Spleen (tissue), 11 donors: ENCODE measurements at regions not wholly inside any gene's neighbourhood (a gene's known extent, or its start where the extent isn't known, plus 50 kb on each side); places are given as distances from the start of the nearest gene placed in this dataset.

Experiments used
- DNase-seq: peaks from one replicate; pipeline ENCODE4 v3.0.0-alpha.2; 2020
- H3K27ac ChIP-seq, 8 donors: fragments of 200-600 bp; sonication (generic) in 7 of 8; 1 replicate in 4 of 8; 2 replicates in 4 of 8; pipeline versions ENCODE4 v1.5.0 to v1.8.0; 2016 to 2021; ENCODE audit warnings: inconsistent platforms in 4 of 8, mild to moderate bottlenecking in 4 of 8, moderate library complexity in 1 of 8
- H3K27me3 ChIP-seq, 7 donors: fragments of 200-600 bp; sonication (generic) in 6 of 7; replicated peaks in 1 of 7; 1 replicate in 4 of 7; 2 replicates in 3 of 7; pipeline versions ENCODE4 v1.5.0 to v1.8.0; 2016 to 2021; ENCODE audit warnings: inconsistent platforms in 3 of 7, mild to moderate bottlenecking in 1 of 7
- H3K36me3 ChIP-seq, 6 donors: fragments of 200-600 bp; sonication (generic) in 5 of 6; 1 replicate in 4 of 6; 2 replicates in 2 of 6; pipeline versions ENCODE4 v1.5.0 to v1.8.0; 2016 to 2021; ENCODE audit warnings: inconsistent platforms in 2 of 6
- H3K4me1 ChIP-seq, 6 donors: fragments of 200-600 bp; sonication (generic) in 5 of 6; 1 replicate in 3 of 6; 2 replicates in 3 of 6; pipeline versions ENCODE4 v1.5.0 to v1.8.0; 2016 to 2021; ENCODE audit warnings: inconsistent platforms in 3 of 6
- H3K4me3 ChIP-seq, 8 donors: fragments of 200-600 bp; sonication (generic) in 7 of 8; 1 replicate in 4 of 8; 2 replicates in 4 of 8; pipeline versions ENCODE4 v1.5.0 to v1.8.0; 2016 to 2021; ENCODE audit warnings: inconsistent platforms in 4 of 8, mild to moderate bottlenecking in 4 of 8, moderate library complexity in 2 of 8
- H3K9me3 ChIP-seq, 8 donors: fragments of 200-600 bp; sonication (generic) in 7 of 8; 1 replicate in 4 of 8; 2 replicates in 4 of 8; pipeline versions ENCODE4 v1.5.0 to v1.8.0; 2016 to 2021; ENCODE audit warnings: inconsistent platforms in 4 of 8
- CTCF ChIP-seq, 11 experiments: fragments of 200-600 bp in 7 of 11; fragments of 450-650 bp in 4 of 11; sonication (generic) in 4 of 11; IDR thresholded peaks in 8 of 11; conservative IDR thresholded peaks in 3 of 11; 1 replicate in 7 of 11; 2 replicates in 4 of 11; pipeline versions ENCODE4 v1.4.0 to v1.8.0; 2016 to 2021; ENCODE audit warnings: antibody characterized with exemption in 11 of 11, inconsistent platforms in 4 of 11, mild to moderate bottlenecking in 1 of 11
- POLR2A ChIP-seq, 3 donors: fragments of 450-650 bp; IDR thresholded peaks; one replicate each; pipeline ENCODE4 v1.5.1; 2017; ENCODE audit warnings: antibody characterized with exemption in 3 of 3, mild to moderate bottlenecking in 1 of 3
- POLR2AphosphoS5 ChIP-seq, 3 donors: sonication (generic); formaldehyde crosslinking; IDR thresholded peaks; one replicate each; pipeline ENCODE4 v1.5.1; 2017; ENCODE audit warnings: antibody characterized with exemption in 3 of 3
- WGBS, 5 donors: extraction: QIAGEN DNeasy Blood & Tissue Kit in 3 of 5; methylation state at CpG; one replicate each; pipeline versions ENCODE4 v1.1.5 to v1.1.7; 2013 to 2018; 5-methylcytosine and 5-hydroxymethylcytosine counted together
- intact Hi-C: fragments of 100-400 bp; cut with DNase I; formaldehyde crosslinking; loops from one replicate; pipeline ENCODE4 v1.15.0; 2023; ENCODE audit warnings: low total_unique reads
- donor health status: healthy with polysubstance abuse.
- donor health status: DM: no; HTN: no; CAD: no; lungs with moderate emphysema.
- donor health status: DM: no; HTN: no; CAD: no.
- donor health status: Bipolar disorder and iron deficiency.
- donor health status: healthy.
- donor health status: DM: no; HTN: no; CAD: no.
- donor health status: DM: yes; HTN: yes; CAD: no.

- DNase-seq = no peak
- Histone ChIP-seq H3K4me1 (no peaks in the 10 kb centered on the region), H3K36me3 (no peaks in the 10 kb centered on the region), H3K4me3 (no peak overlapping the region), H3K27ac (no peak overlapping the region), H3K9me3 (peaks cover 0 to 32% (median 7%) of the 10 kb centered on the region in 8 donors), H3K27me3 (peaks cover 0 to 12% (median 0%) of the 10 kb centered on the region in 7 donors)
- WGBS, 5 donors = 58 to 84% (median 77%) methylated on average over 4 of the region's 4 CpGs
- no peak for TF ChIP-seq CTCF (IDR thresholded peaks at IDR 0.05 in 8 of 11, conservative IDR thresholded peaks at IDR 0.05 in 3 of 11)
- no peak for TF ChIP-seq POLR2A (IDR thresholded peaks at IDR 0.05)
- TF ChIP-seq POLR2AphosphoS5 (IDR thresholded peaks at IDR 0.05) = no peak
- intact Hi-C loops = no loop called here
These were observed 254.8 kb upstream of the CHD6 start for GRCh38 chr20:41872930-41873329.

- no peaks in the 10 kb centered on the region for H3K4me1 ChIP-seq
- H3K27me3 ChIP-seq = peaks cover 0 to 12% (median 0%) of the 10 kb centered on the region in 7 donors
- no peak for TF ChIP-seq POLR2A (IDR thresholded peaks at IDR 0.05)
- intact Hi-C loops = no loop called here
- H3K27ac ChIP-seq = no peak overlapping the region
- H3K36me3 ChIP-seq = no peaks in the 10 kb centered on the region
- no peak overlapping the region for H3K4me3 ChIP-seq
- DNase-seq = no peak
- WGBS, 5 donors = 60 to 77% (median 67%) methylated on average over 3 of the region's 3 CpGs
- peaks cover 0 to 37% (median 15%) of the 10 kb centered on the region in 8 donors for H3K9me3 ChIP-seq
These were observed 252.8 kb upstream of the CHD6 start for GRCh38 chr20:41870869-41871462.

DNA sequence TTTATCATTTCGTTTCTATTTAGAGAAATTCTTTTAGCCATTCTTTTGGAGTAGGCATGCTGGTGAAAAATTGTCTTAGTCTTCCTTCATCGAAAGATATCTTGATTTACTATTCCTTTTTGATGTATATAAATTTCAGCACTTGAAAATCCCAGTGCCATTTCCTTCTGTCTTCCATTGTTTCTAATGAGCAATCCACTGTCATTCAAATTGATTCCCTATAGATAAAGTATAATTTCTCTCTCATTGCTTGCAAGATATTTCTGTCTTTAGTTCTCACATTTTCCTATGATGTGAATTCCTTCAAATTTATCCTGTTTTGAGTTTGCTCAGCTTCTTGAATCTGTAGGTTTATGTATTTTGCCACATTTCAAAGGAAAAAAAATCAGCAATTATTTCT lies 251.1 kb upstream of the CHD6 start:
- Histone ChIP-seq H3K9me3 (peaks cover 0 to 37% (median 15%) of the 10 kb centered on the region in 8 donors), H3K27me3 (peaks cover 0 to 12% (median 0%) of the 10 kb centered on the region in 7 donors), H3K36me3 (no peaks in the 10 kb centered on the region), H3K4me3 (no peak overlapping the region), H3K4me1 (no peaks in the 10 kb centered on the region), H3K27ac (no peak overlapping the region)
- WGBS, 5 donors = 53 to 68% (median 61%) methylated on average over 2 of the region's 2 CpGs
- intact Hi-C loops = no loop called here
- DNase-seq = no peak
- TF ChIP-seq CTCF (IDR thresholded peaks at IDR 0.05 in 8 of 11, conservative IDR thresholded peaks at IDR 0.05 in 3 of 11) = no peak
- TF ChIP-seq POLR2A (IDR thresholded peaks at IDR 0.05) = no peak
- TF ChIP-seq POLR2AphosphoS5 (IDR thresholded peaks at IDR 0.05) = no peak

DNA sequence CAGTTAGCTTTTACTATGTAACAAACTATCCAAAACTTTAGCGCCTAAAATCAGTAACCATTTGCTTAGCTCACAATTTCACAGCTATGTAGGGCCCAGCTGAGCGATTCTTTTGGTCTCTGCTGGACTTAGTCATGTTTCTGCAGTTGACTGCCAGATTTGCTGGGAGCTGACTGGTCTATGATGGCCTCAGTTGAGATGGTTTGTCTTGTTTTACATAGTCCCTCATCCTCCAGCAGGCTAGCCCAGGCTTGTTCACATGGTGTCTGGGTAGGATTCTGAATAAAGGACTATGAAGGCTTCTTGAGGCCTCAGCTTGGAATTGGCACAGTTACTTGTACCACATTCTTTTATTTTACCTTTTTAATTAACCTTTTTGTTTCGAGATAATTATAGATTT lies 247.8 kb upstream of the CHD6 start:
- intact Hi-C loops = no loop called here
- DNase-seq = no peak
- H3K4me3 ChIP-seq = no peak overlapping the region
- peaks cover 0 to 36% (median 15%) of the 10 kb centered on the region in 8 donors for H3K9me3 ChIP-seq
- WGBS, 5 donors = 76 to 84% (median 78%) methylated on average over 3 of the region's 3 CpGs
- no peaks in the 10 kb centered on the region for H3K36me3 ChIP-seq
- no peaks in the 10 kb centered on the region for H3K4me1 ChIP-seq
- no peak overlapping the region for H3K27ac ChIP-seq
- no peak for TF ChIP-seq CTCF (IDR thresholded peaks at IDR 0.05 in 8 of 11, conservative IDR thresholded peaks at IDR 0.05 in 3 of 11)
- no peak for TF ChIP-seq POLR2AphosphoS5 (IDR thresholded peaks at IDR 0.05)
- no peak for TF ChIP-seq POLR2A (IDR thresholded peaks at IDR 0.05)
- peaks cover 0 to 12% (median 0%) of the 10 kb centered on the region in 7 donors for H3K27me3 ChIP-seq
